Stomach (tissue), 4 donors: ENCODE measurements at regions not wholly inside any gene's neighbourhood (a gene's known extent, or its start where the extent isn't known, plus 50 kb on each side); places are given as distances from the start of the nearest gene placed in this dataset.

ENCODE experiments used
- EP300 ChIP-seq: sonication (generic); formaldehyde crosslinking; IDR thresholded peaks from one replicate; pipeline ENCODE4 v1.6.1; 2017; ENCODE audit warnings: antibody characterized with exemption
- POLR2A ChIP-seq, 4 donors: fragments of 450-650 bp; IDR thresholded peaks; one replicate each; pipeline ENCODE4 v1.6.1; 2016; ENCODE audit warnings: antibody characterized with exemption in 4 of 4, control low read depth in 2 of 4, mild to moderate bottlenecking in 1 of 4, moderate library complexity in 1 of 4
- POLR2AphosphoS5 ChIP-seq, 3 donors: sonication (generic); formaldehyde crosslinking; IDR thresholded peaks; one replicate each; pipeline ENCODE4 v1.6.1; 2016; ENCODE audit warnings: antibody characterized with exemption in 3 of 3
- TF ChIP-seq, protein P1 (sequence below), 7 experiments: fragments of 450-650 bp in 4 of 7; fragments of 200-600 bp in 3 of 7; sonication (generic) in 3 of 7; IDR thresholded peaks; one replicate each; pipeline ENCODE4 v1.5.1; 2016 to 2019; ENCODE audit warnings: antibody characterized with exemption in 7 of 7, control low read depth in 2 of 7, mild to moderate bottlenecking in 1 of 7

GRCh38 chr4:11298451-11298850 is 130.2 kb downstream of the HS3ST1 start:
- TF ChIP-seq, protein P1, sequence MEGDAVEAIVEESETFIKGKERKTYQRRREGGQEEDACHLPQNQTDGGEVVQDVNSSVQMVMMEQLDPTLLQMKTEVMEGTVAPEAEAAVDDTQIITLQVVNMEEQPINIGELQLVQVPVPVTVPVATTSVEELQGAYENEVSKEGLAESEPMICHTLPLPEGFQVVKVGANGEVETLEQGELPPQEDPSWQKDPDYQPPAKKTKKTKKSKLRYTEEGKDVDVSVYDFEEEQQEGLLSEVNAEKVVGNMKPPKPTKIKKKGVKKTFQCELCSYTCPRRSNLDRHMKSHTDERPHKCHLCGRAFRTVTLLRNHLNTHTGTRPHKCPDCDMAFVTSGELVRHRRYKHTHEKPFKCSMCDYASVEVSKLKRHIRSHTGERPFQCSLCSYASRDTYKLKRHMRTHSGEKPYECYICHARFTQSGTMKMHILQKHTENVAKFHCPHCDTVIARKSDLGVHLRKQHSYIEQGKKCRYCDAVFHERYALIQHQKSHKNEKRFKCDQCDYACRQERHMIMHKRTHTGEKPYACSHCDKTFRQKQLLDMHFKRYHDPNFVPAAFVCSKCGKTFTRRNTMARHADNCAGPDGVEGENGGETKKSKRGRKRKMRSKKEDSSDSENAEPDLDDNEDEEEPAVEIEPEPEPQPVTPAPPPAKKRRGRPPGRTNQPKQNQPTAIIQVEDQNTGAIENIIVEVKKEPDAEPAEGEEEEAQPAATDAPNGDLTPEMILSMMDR (IDR thresholded peaks at IDR 0.05): no peak
- no peak for TF ChIP-seq EP300
- TF ChIP-seq POLR2AphosphoS5 (IDR thresholded peaks at IDR 0.05): no peak
- no peak for TF ChIP-seq POLR2A (IDR thresholded peaks at IDR 0.05)
